ENCODE measurements at regions not wholly inside any gene's neighbourhood (a gene's known extent, or its start where the extent isn't known, plus 50 kb on each side); places are given as distances from the start of the nearest gene placed in this dataset.

DNA sequence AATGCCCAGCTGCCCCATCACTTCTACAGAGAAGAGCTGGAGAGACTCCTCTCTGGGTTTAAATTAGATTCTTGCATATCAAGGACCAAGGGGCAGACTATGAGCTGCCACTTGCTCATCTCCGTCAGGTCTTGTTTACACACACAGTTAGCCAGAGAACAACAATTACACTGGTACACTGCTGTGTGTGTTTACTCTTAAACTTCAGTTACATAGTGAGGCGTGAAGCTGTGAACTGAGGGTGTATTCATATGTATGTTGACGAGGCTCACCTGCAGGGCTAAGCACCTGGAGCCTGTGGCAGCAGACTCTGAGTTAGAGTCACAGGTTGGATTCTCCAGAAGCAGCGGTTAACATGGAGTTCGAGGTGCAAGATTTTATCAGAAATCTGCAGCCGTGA lies 155.4 kb upstream of the ANKH start:
- TF ChIP-seq CTCF (optimal IDR thresholded peaks at IDR 0.05 in 1 of 3, IDR thresholded peaks at IDR 0.05 in 1 of 3, conservative IDR thresholded peaks at IDR 0.05 in 1 of 3; ENCODE audit: extremely low read depth in 1 of 3, insufficient read depth in 2 of 3, low read length in 3 of 3) = no peak
- no peak for TF ChIP-seq EZH2 (IDR thresholded peaks at IDR 0.05; ENCODE audit: low read length)
